Left ventricle myocardium inferior (tissue), 1 donor: ENCODE measurements at regions not wholly inside any gene's neighbourhood (a gene's known extent, or its start where the extent isn't known, plus 50 kb on each side); places are given as distances from the start of the nearest gene placed in this dataset.

ENCODE experiments used
- DNase-seq: peaks from one replicate; pipeline ENCODE4 v3.0.0-alpha.2; 2020
- H3K27ac ChIP-seq: fragments of 200-600 bp; replicated peaks from 2 replicates; pipeline ENCODE4 v1.8.0; 2021
- H3K27me3 ChIP-seq: fragments of 200-600 bp; 2 replicates; pipeline ENCODE4 v1.8.0; 2021; ENCODE audit warnings: low read depth
- H3K36me3 ChIP-seq: fragments of 200-600 bp; 2 replicates; pipeline ENCODE4 v1.8.0; 2021
- H3K4me1 ChIP-seq: fragments of 200-600 bp; 2 replicates; pipeline ENCODE4 v1.8.0; 2021
- H3K4me3 ChIP-seq: fragments of 200-600 bp; 2 replicates; pipeline ENCODE4 v1.8.0; 2021; ENCODE audit warnings: mild to moderate bottlenecking, moderate library complexity
- H3K9me3 ChIP-seq: fragments of 200-600 bp; replicated peaks from 2 replicates; pipeline ENCODE4 v1.8.0; 2021
- intact Hi-C: fragments of 100-400 bp; cut with micrococcal nuclease; formaldehyde crosslinking; loops from one replicate; pipeline ENCODE4 v1.11.0; 2022
- TF ChIP-seq, protein P1 (sequence below): fragments of 200-600 bp; IDR thresholded peaks from 2 replicates; pipeline ENCODE4 v1.8.0; 2021; ENCODE audit warnings: antibody characterized with exemption, mild to moderate bottlenecking, borderline replicate concordance
- donor health status: DM: no; HTN: yes; CAD: no; lungs with severe emphysema.

DNA sequence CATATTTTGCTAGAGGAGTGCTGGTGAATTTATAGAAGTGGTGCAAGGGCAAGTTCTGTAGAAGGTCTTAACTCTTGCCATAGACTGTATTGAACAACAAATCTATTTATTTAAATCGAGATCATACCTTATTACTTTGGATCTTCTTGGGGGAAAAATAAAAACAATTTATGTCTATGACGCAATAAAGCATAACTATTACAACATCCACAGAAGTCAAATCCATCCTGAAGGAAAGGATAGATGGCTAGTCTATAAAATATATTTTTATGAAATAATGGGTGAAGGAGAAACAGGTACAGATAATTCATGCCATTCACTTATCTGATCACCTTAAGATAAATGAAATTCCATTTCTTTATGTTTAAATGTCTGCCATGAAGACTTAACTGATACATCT lies 1168.8 kb upstream of the AGA start:
- Histone ChIP-seq H3K27me3 (no peaks in the 10 kb centered on the region), H3K4me3 (no peak overlapping the region), H3K9me3 (no peaks in the 10 kb centered on the region), H3K27ac (no peak overlapping the region), H3K4me1 (no peaks in the 10 kb centered on the region), H3K36me3 (no peaks in the 10 kb centered on the region)
- intact Hi-C loops, result no loop called here
- no peak for DNase-seq
- TF ChIP-seq, protein P1, sequence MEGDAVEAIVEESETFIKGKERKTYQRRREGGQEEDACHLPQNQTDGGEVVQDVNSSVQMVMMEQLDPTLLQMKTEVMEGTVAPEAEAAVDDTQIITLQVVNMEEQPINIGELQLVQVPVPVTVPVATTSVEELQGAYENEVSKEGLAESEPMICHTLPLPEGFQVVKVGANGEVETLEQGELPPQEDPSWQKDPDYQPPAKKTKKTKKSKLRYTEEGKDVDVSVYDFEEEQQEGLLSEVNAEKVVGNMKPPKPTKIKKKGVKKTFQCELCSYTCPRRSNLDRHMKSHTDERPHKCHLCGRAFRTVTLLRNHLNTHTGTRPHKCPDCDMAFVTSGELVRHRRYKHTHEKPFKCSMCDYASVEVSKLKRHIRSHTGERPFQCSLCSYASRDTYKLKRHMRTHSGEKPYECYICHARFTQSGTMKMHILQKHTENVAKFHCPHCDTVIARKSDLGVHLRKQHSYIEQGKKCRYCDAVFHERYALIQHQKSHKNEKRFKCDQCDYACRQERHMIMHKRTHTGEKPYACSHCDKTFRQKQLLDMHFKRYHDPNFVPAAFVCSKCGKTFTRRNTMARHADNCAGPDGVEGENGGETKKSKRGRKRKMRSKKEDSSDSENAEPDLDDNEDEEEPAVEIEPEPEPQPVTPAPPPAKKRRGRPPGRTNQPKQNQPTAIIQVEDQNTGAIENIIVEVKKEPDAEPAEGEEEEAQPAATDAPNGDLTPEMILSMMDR, result no peak

DNA sequence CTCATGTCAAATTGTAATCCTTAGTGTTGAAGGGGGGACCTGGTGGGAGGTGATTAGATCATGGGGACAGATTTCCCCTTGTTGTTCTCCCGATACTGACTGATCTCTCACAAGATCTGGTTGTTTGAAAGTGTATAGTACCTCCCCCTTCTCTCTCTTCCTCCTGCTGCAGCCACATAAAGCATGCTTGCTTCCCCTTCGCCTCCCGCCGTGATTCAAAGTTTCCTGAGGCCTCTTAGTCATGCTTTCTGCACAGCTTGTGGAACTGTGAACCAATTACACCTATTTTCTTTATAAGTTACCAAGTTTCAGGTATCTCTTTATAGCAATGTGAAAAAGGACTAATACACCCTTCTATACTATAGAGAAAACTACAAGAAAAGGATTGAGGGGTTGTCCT lies 1170.5 kb upstream of the AGA start:
- no peak overlapping the region for H3K27ac ChIP-seq
- intact Hi-C loops, result no loop called here

DNA sequence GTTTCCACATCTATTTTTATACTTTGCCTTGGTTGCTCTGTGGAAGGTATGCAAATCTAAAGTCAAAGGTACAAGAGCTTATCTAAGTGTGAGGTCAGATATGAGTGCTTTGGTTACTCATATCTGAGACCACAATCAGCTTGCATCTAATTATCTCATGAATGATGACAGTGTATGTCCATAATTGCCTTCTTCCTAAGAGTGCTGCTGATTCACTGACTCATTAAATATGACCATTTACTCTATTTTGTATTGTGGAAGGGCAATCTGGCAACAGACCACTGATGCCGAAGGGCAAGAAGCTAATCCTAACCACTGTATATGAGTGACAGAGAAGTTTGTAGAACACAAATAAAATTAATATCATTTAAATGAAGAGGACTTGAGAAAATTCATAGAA lies 1190.2 kb upstream of the AGA start:
- H3K27me3 ChIP-seq, result no peaks in the 10 kb centered on the region
- no peak for DNase-seq
- no peak overlapping the region for H3K27ac ChIP-seq
- H3K4me1 ChIP-seq, result no peaks in the 10 kb centered on the region
- TF ChIP-seq, protein P1, result no peak
- no peak overlapping the region for H3K4me3 ChIP-seq
- H3K36me3 ChIP-seq, result no peaks in the 10 kb centered on the region
- intact Hi-C loops, result no loop called here
- H3K9me3 ChIP-seq, result peaks cover 9% of the 10 kb centered on the region

More for the DNA sequence above, 1170.5 kb upstream of the AGA start:
- H3K9me3 ChIP-seq, result no peaks in the 10 kb centered on the region
- no peak for DNase-seq
- H3K36me3 ChIP-seq, result no peaks in the 10 kb centered on the region
- H3K27me3 ChIP-seq, result no peaks in the 10 kb centered on the region
- no peaks in the 10 kb centered on the region for H3K4me1 ChIP-seq
- TF ChIP-seq, protein P1, result no peak
- H3K4me3 ChIP-seq, result no peak overlapping the region

DNA sequence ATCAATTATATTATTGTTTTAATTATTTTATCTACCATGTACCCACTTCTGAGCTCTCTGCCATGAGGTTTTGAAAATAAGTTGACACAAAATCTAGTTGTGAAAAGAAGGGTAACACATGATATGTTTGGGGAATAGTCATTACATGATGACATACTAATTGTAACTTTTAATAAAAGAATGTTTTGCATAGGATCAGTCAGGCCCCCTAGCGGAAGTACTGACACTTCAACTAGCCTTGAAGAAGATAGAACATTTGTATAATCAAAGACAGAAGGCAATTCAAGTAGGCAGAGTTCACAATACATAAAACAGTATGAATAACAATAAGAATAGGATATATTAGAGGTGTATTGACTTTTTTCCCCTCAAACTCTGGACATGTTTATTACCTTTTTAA lies 1191.0 kb upstream of the AGA start:
- H3K4me1 ChIP-seq, result no peaks in the 10 kb centered on the region
- no peaks in the 10 kb centered on the region for H3K27me3 ChIP-seq
- H3K27ac ChIP-seq, result no peak overlapping the region
- TF ChIP-seq, protein P1, result no peak
- H3K36me3 ChIP-seq, result no peaks in the 10 kb centered on the region
- H3K4me3 ChIP-seq, result no peak overlapping the region
- intact Hi-C loops, result no loop called here
- no peak for DNase-seq
- H3K9me3 ChIP-seq, result peaks cover 5% of the 10 kb centered on the region

DNA sequence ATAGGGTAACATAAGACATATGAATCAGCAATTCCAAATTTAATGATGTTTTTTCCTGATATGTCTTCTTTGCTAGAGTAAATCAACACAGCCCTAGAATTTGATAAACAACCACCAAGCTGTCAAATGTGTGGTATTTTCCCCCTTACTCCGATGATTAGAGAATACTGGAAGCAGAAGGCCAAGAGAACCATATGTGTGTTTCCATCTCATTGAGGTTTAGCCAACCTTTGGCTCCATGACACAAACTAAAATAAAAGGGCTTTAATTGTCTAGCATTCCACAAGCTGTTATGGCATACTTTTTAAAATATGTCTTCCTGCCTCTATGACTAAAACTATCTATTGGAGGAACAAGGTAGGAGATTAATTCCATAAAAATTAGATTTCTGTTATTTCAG lies 1222.4 kb upstream of the AGA start:
- Histone ChIP-seq H3K36me3 (no peaks in the 10 kb centered on the region), H3K9me3 (peaks cover 8% of the 10 kb centered on the region), H3K27me3 (no peaks in the 10 kb centered on the region), H3K4me1 (no peaks in the 10 kb centered on the region), H3K4me3 (no peak overlapping the region), H3K27ac (no peak overlapping the region)
- intact Hi-C loops, result no loop called here
- DNase-seq, result no peak
- TF ChIP-seq, protein P1, result no peak

DNA sequence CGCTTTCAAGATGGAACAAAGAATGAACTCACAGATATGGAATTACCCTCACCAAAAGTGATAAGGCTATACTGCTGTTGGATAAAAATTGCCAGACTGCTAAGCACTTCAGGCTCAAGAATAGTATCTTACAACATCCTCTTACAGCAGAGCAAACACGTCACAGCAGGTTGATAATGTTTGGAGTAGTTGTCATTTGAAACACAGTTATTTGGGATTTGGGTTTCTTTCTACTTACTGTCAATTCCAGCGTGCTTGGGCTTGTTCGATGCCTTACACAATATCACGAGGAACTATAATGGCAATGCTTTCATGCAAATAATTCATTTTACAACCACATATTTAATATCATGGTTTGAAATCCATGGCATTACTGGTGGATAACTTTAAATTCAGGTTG lies 1223.7 kb upstream of the AGA start:
- Histone ChIP-seq H3K4me3 (no peak overlapping the region), H3K9me3 (peaks cover 18% of the 10 kb centered on the region), H3K27ac (no peak overlapping the region), H3K36me3 (no peaks in the 10 kb centered on the region), H3K27me3 (no peaks in the 10 kb centered on the region), H3K4me1 (no peaks in the 10 kb centered on the region)
- TF ChIP-seq, protein P1, result no peak
- intact Hi-C loops, result no loop called here
- DNase-seq, result no peak
